Uterus (tissue), 3 donors: ENCODE measurements at regions not wholly inside any gene's neighbourhood (a gene's known extent, or its start where the extent isn't known, plus 50 kb on each side); places are given as distances from the start of the nearest gene placed in this dataset.

Experiments used
- DNase-seq, 2 donors: peaks; one replicate each; pipeline ENCODE4 v3.0.0-alpha.2; 2019 to 2020
- H3K27ac ChIP-seq, 2 donors: fragments of 200-600 bp; sonication (generic); 1 replicate in 1 of 2; 2 replicates in 1 of 2; pipeline ENCODE4 v1.5.1; 2016 to 2018
- H3K27me3 ChIP-seq, 2 donors: fragments of 200-600 bp; sonication (generic); one replicate each; pipeline ENCODE4 v1.5.1; 2018 to 2019; ENCODE audit warnings: control low read depth in 1 of 2
- H3K36me3 ChIP-seq, 2 donors: fragments of 200-600 bp; sonication (generic); one replicate each; pipeline ENCODE4 v1.5.1; 2019; ENCODE audit warnings: control low read depth in 1 of 2
- H3K4me1 ChIP-seq, 2 donors: fragments of 200-600 bp; sonication (generic); one replicate each; pipeline ENCODE4 v1.5.1; 2018 to 2019; ENCODE audit warnings: control low read depth in 1 of 2
- H3K4me3 ChIP-seq, 2 donors: fragments of 200-600 bp; sonication (generic); 1 replicate in 1 of 2; 2 replicates in 1 of 2; pipeline ENCODE4 v1.5.1; 2018 to 2019; ENCODE audit warnings: mild to moderate bottlenecking in 1 of 2
- H3K9me3 ChIP-seq, 2 donors: fragments of 200-600 bp; sonication (generic); one replicate each; pipeline ENCODE4 v1.5.1; 2019; ENCODE audit warnings: control low read depth in 1 of 2
- POLR2A ChIP-seq, 2 donors: fragments of 450-650 bp; IDR thresholded peaks; one replicate each; pipeline ENCODE4 v1.6.1; 2016; ENCODE audit warnings: antibody characterized with exemption in 2 of 2, mild to moderate bottlenecking in 1 of 2, moderate library complexity in 1 of 2
- intact Hi-C: fragments of 100-400 bp; cut with DNase I; formaldehyde crosslinking; loops from one replicate; pipeline ENCODE4 v1.15.1; 2023; ENCODE audit warnings: low total_unique reads
- TF ChIP-seq, protein P1 (sequence below), 4 experiments: fragments of 200-600 bp in 2 of 4; fragments of 450-650 bp in 2 of 4; sonication (generic) in 2 of 4; IDR thresholded peaks; one replicate each; pipeline ENCODE4 v1.5.1; 2016 to 2019; ENCODE audit warnings: antibody characterized with exemption in 4 of 4, mild to moderate bottlenecking in 2 of 4, moderate library complexity in 1 of 4
- donor health status: DM: yes; HTN: yes; CAD: no.

DNA sequence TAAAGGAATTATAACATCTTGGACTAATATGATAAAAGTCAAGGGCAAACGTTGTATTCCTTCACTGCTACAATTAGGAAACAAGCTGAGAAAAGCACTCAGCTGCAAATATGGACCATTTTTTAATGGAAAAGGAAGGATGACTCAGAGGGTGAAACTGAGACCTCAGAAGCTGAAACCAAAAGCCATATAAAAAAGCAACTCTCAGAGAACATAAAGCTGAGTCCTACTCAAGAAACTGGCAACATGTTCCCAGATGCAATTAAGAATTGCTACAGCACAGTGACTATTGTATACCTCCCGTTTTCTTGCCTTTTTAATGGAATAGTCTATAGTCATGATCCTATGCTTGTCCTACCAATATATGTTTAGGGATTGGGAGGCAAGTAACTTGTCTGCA, 1106.4 kb upstream of the INTU start:
- no peaks in the 10 kb centered on the region for H3K27me3 ChIP-seq
- H3K36me3 ChIP-seq, result no peaks in the 10 kb centered on the region
- H3K4me1 ChIP-seq, result no peaks in the 10 kb centered on the region
- no peak overlapping the region for H3K4me3 ChIP-seq
- TF ChIP-seq, protein P1, sequence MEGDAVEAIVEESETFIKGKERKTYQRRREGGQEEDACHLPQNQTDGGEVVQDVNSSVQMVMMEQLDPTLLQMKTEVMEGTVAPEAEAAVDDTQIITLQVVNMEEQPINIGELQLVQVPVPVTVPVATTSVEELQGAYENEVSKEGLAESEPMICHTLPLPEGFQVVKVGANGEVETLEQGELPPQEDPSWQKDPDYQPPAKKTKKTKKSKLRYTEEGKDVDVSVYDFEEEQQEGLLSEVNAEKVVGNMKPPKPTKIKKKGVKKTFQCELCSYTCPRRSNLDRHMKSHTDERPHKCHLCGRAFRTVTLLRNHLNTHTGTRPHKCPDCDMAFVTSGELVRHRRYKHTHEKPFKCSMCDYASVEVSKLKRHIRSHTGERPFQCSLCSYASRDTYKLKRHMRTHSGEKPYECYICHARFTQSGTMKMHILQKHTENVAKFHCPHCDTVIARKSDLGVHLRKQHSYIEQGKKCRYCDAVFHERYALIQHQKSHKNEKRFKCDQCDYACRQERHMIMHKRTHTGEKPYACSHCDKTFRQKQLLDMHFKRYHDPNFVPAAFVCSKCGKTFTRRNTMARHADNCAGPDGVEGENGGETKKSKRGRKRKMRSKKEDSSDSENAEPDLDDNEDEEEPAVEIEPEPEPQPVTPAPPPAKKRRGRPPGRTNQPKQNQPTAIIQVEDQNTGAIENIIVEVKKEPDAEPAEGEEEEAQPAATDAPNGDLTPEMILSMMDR (IDR thresholded peaks at IDR 0.05), result no peak
- no peak for TF ChIP-seq POLR2A (IDR thresholded peaks at IDR 0.05)
- intact Hi-C loops, result no loop called here
- no peaks in the 10 kb centered on the region for H3K9me3 ChIP-seq
- H3K27ac ChIP-seq, result no peak overlapping the region
- DNase-seq, result no peak

DNA sequence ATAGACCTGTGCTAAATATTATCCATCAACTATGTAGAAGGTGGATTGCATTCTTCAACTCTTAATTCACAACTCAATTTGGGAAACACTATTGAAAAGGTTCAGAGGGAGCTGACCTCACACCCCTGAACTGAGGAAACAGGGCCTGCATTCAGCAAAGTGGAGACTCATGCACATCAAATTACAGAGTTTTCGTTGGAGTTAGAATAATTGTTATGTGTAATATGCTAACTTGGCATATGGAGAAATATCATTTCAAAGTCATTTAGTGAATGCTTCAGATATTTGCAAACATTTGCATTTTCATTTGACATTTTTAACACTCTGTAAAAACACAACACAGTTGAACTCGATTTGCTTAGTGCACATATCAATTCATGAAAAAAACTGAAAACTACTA, 1102.8 kb upstream of the INTU start:
- TF ChIP-seq, protein P1 (IDR thresholded peaks at IDR 0.05), result no peak
- TF ChIP-seq POLR2A (IDR thresholded peaks at IDR 0.05), result no peak
- no peak overlapping the region for H3K4me3 ChIP-seq
- no peaks in the 10 kb centered on the region for H3K27me3 ChIP-seq
- no peak overlapping the region for H3K27ac ChIP-seq
- no peaks in the 10 kb centered on the region for H3K9me3 ChIP-seq
- H3K4me1 ChIP-seq, result no peaks in the 10 kb centered on the region
- no peaks in the 10 kb centered on the region for H3K36me3 ChIP-seq
- intact Hi-C loops, result no loop called here
- no peak for DNase-seq

DNA sequence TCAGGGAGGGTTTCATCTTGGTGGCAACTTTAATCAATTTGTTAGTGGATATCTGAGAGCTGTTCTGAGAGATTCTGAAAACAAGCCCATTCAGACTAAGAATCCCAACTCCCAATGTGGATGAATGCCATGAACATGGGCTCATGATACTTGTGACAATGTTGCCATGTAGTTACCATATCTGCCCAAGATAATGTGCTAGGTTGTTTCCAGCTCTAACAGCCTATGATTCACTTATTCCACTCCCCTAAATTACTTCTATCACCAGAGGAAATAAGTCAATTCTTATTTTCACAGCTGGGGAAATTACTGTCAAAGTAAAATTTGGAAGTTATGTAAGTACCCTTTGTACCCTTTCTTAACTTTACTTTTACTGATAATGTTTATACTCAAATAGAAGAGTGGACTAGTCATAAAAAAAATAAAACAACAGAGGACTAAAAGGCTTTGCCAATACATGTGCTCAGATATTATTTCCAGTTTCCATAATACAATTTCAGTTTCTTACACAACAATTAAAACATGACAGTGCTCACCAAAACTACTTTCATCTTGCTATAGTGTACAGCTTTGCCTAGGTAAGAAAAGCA, 1101.7 kb upstream of the INTU start:
- DNase-seq, result no peak
- Histone ChIP-seq H3K9me3 (no peaks in the 10 kb centered on the region), H3K4me3 (no peak overlapping the region), H3K4me1 (no peaks in the 10 kb centered on the region), H3K27ac (no peak overlapping the region), H3K36me3 (no peaks in the 10 kb centered on the region), H3K27me3 (no peaks in the 10 kb centered on the region)
- TF ChIP-seq, protein P1 (IDR thresholded peaks at IDR 0.05), result no peak
- no peak for TF ChIP-seq POLR2A (IDR thresholded peaks at IDR 0.05)
- intact Hi-C loops, result no loop called here

DNA sequence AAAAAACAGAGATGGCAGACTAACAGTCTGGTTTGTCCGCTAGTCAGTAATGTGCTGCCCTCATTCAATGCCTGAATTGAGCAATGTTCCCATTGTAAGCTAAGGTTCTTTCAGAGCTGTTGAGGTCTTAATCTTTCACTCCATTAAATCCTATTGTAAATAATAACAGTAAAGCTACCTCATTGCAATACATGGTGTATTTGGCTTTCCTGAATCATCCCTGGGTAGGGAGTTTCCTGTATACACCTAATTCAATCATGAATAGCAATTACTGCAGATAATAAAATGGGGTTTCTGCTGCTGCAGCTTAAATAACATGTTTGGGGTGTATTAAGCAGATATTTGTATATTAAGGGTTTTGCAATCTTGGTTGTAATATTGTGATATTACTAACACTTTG, 1100.2 kb upstream of the INTU start:
- intact Hi-C loops, result no loop called here
- TF ChIP-seq, protein P1 (IDR thresholded peaks at IDR 0.05), result no peak
- TF ChIP-seq POLR2A (IDR thresholded peaks at IDR 0.05), result no peak
- no peaks in the 10 kb centered on the region for H3K9me3 ChIP-seq
- H3K4me3 ChIP-seq, result no peak overlapping the region
- no peaks in the 10 kb centered on the region for H3K36me3 ChIP-seq
- DNase-seq, result no peak
- H3K27me3 ChIP-seq, result no peaks in the 10 kb centered on the region
- no peak overlapping the region for H3K27ac ChIP-seq
- H3K4me1 ChIP-seq, result no peaks in the 10 kb centered on the region

DNA sequence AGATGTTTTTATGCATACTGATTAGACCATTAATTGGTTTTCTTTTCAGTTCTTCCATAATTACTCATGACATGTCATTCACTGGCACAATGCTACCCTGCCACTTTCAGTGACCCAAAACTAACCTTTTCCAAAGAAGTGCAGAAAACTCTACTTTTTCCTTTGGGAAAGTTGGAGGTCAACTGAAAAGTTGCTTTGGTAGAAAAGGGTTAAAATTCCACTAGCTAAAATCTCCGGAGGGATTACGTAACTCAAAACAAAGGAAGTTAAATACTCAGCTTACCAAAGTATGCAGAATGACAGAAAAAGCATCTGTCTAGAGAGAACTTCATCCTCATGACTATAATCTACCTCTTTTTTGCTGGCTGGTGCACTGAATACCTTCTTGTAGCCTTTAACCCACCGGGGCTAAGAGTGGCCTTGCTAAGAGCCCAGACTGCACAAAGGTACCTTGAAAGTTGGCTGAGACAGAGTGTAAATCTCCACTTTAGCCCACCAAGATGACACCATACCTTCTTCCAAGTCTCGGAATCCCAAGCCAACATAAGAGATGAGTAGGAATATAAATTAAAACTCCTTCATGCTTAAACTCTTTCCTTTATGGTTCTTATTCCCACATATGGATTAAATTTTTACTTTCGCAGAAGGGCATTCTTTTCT, 1099.5 kb upstream of the INTU start:
- H3K27me3 ChIP-seq, result no peaks in the 10 kb centered on the region
- TF ChIP-seq POLR2A (IDR thresholded peaks at IDR 0.05), result no peak
- TF ChIP-seq, protein P1 (IDR thresholded peaks at IDR 0.05), result no peak
- no peak for DNase-seq
- H3K4me3 ChIP-seq, result no peak overlapping the region
- no peak overlapping the region for H3K27ac ChIP-seq
- no peaks in the 10 kb centered on the region for H3K4me1 ChIP-seq
- H3K9me3 ChIP-seq, result no peaks in the 10 kb centered on the region
- no peaks in the 10 kb centered on the region for H3K36me3 ChIP-seq
- intact Hi-C loops, result no loop called here
